ENCODE measurements at regions not wholly inside any gene's neighbourhood (a gene's known extent, or its start where the extent isn't known, plus 50 kb on each side); places are given as distances from the start of the nearest gene placed in this dataset.

- TF ChIP-seq CTCF (IDR thresholded peaks at IDR 0.05) (no peak), POLR2A (IDR thresholded peaks at IDR 0.05) (no peak)
These were observed 636.3 kb downstream of the UTRN start for GRCh38 chr6:144921206-144921975.

Measured in Peyer's patch (tissue), 4 donors.